ENCODE measurements at regions not wholly inside any gene's neighbourhood (a gene's known extent, or its start where the extent isn't known, plus 50 kb on each side); places are given as distances from the start of the nearest gene placed in this dataset.
"Not testable (repeated sequence)": the region's sequence is repeated elsewhere in the genome, so short reads cannot be mapped to it uniquely, and the experiment has no call there.

DNA sequence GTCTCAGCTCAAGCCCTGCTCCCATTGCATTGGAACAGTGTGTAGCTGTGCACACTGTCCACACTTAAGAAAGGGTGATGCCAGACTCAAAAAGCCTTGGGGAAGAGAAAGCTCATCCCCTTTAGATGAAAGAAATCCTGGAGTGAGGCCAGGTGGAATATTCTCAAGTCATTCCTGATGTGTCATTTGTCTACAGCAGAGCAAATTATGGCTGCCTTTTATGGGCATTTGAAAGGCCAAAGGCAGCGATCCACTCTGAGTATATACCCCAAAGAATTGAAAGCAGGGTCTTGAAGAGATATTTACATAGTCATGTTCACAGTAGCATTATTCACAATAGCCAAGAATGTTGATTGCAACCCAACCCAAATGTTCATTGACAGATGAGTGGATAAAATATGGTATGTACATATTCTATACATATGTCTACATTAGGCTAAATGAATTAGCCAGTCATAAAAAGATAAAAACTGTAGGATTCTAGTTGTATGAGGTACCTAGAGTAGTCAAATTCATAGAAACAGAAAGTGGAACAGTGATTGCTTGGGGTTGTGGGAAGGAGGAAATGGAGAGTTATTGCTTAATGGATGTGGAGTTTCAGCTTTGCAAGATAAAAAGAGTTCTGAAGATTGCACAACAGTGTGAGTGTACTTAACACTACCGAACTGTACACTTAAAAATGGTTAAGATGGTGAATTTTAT is 214.9 kb downstream of the KCNRG start:
- DNase-seq (ENCODE audit: low read depth in 2 of 2) = no peak

DNA sequence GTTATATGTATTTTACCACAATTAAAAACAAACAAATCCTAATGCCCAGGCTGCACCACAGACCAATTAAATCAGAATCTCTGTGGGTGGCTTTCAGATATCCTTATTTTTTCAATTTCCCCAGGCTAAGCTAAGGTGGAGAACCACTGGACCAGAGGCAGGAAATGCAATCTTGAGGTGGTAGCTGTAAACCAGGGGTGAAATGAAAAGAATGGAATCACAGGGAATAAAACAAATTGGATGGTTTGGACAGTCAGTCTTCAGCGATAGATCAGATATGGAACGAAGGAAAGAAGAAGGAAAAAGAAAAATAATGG is 215.4 kb downstream of the KCNRG start:
- no peak for DNase-seq (ENCODE audit: low read depth in 2 of 2)

DNA sequence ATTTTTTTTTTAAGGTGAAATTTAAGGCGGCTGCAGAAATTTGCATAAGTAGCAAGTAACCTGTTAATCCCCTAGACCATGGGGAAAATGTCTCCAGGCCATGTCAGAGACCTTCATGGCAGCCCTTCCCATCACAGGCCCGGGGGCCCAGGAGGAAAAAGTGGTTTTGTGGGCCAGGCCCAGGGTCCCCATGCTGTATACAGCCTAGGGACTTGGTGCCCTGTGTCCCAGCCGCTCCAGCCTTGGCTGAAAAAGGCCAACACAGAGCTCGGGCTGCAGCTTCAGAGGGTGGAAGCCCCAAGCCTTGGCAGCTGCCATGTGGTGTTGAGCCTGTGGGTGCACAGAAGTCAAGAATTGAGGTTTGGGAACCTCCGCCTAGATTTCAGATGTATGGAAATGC is 218.3 kb downstream of the KCNRG start:
- not testable (repeated sequence) for DNase-seq (ENCODE audit: low read depth in 2 of 2)

DNA sequence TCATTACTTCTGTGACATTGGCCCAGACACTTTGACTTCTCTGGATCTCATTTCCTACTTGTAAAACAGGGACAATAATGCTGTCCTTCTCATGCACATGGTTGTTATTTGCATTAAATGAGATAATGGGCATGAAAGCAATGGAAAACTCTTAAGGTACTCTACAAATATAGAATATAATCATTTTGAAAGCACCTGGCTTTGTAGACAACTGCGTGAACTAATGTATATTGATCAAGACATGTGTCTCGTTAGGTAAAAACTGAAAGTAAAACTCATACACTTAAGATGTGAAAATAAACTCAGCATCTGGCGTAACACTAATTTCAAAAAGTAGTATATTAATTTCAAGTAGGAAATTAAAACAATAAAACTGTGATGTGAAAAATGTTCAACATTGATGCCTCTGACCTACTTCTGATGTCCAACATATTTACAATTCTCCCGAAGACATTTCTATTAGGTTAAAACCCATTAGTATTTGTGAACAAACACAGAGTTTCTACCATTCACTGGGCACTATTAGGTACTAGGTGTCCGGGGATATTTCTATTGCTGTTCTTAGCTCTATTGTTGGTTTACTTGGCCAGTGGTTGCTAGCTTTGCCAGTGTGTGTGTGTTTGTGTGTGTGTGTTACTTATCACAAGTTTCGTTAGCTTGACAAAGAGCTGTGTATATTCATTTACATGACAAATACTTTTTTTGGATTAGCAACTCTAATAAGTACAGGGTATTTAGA is 220.5 kb downstream of the KCNRG start:
- DNase-seq (ENCODE audit: low read depth in 2 of 2) = no peak

DNA sequence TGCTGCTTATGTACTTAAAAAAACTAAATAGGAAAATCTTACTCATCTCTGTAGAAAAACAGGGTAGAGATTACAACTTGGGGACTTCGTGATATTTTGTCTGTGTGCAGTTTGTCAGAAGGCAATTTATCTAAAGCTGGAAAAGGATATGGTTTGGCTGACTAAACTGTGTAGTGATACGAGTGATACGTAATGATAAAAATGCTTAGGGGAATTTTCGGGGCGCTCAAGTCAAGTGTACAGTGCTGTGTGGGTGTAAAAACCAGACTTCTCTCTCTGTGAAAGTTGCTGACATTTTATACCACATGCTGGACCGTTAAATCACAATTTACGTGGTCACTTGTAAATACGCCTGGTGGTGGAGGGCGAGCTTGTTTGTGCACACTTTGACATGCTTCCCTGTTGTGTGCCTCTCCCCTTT is 221.7 kb downstream of the KCNRG start:
- no peak for DNase-seq (ENCODE audit: low read depth in 2 of 2)

DNA sequence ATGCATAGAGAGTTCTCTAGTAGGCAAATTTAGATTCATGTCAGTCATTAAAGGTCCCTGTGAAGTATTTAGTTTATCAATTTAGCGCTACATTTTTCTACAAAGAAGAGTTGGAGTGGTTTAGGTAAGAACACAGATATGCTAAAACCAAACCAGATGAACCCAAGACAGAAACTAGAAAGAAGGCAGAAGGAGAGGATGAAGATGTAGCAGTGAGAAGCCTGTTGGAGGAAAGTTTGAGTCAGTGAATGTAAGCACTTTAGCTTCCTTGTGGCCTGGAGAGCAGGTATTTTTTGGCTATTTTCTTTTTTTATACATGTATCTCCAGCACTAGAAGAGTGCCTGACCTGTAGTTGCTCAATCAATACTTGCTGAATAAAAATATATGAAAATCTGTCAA is 223.7 kb downstream of the KCNRG start:
- DNase-seq (ENCODE audit: low read depth in 2 of 2) = no peak

DNA sequence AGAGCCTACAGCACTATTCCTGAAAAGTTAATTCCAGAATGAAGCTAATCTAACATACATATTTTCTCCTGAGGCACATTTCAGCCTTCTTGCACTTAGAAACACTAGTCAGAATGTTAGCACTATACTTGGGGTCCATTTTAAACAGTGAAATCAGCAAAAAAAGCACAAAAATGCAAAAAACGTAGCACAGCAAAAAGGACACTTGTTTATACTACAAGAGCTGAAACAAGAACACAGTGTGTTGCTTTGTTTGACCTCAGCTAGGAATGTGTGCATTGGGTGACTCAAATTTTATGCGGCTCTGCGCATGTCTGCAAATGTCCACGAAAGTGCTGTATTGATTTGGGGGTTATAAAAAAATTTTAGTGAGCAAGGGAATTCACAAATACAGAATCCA is 226.2 kb downstream of the KCNRG start:
- no peak for DNase-seq (ENCODE audit: low read depth in 2 of 2)

DNA sequence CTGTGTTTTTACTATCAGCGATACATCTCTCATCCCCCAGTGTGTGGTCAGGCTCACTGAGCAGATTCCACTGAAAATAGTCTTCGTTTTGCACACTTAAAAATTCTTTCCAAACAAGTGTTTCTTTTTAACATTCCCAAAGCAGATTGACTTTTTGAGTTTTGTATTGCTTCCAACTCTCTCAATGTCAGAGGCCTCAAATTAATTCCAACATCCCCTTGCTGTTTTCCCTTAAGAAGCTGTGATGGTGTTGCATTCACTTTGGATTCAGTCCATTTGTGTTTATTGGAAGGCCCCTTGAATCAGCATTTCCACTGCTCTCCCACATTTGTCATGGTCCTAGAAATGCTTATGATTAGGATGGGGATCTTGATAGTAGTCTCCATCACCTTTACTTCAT is 228.7 kb downstream of the KCNRG start:
- DNase-seq (ENCODE audit: low read depth in 2 of 2) = no peak

DNA sequence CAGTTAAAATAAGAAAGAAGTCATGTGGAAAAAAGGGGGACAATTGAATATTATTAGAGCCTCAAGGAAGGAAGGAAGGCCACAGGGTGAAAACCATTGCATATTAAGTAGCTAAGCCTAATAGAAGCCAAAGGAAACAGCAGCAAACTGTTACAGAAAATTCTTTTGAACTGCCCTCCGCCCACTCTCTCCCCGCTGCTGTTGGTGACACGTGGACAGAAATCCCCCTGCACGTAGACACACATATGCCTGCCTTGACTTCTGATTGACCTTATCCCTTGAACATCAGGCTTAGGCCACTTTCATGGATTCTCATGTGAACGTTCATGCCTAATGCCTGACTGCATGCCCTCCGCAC is 229.1 kb downstream of the KCNRG start:
- no peak for DNase-seq (ENCODE audit: low read depth in 2 of 2)

DNA sequence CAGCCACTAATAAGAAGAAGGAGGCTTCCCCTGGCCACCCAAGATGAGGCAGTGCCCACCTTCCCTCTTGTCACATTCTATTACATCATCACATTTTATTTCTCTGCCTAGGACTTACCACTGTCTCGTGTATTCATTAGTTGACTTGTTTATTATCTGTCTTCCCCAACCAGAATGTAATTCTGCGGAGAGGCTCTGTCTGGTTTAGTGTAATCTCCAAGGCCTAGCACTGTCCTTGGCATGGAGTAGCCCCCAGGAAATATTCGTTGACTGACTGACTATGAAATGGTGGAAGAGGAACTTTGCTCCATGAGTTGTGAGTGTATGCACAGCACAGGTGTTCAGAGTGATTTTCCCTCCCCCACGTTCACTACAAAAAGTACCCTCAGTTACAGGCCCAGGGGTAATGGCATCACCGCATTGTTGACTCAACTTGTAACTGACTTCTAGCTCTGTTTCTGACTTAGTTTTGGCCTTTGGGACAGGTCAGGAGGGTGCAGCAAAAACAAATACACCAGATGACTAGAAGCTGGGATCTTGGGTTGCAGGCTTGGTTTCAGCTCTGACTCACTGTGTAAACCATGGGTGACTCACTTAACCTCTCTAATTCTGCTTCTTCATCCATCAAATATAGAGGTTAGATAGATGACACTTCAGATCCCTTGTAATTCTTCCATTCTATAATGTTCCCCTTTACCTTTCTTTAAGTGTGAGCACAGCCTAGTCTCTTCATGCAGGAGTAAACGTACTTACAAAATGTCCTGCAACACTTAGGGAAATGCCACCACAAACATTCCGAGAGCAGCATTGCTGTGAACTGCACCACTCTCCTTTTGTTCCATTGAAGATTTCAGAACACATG is 229.7 kb downstream of the KCNRG start:
- peak; percentile 19 to 23 for DNase-seq (ENCODE audit: low read depth in 2 of 2)

DNA sequence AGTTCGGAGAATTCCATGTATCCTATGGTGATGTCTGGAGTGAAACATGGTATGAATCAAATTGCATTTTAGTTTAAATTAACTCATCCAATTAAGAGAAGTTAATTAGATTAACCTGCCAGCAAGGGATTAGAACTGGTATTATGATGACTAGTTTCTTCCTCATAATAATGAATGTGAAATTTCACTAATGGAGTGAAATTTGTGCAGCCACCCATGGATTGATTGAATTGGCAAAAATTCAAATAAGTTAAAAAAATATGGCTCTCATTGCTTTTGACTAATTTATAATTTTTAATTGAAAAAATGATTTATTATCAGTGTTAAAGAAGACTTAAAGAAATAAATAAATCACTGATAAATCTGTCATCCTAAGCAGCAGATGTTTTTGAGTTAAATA is 232.0 kb downstream of the KCNRG start:
- no peak for DNase-seq (ENCODE audit: low read depth in 2 of 2)

DNA sequence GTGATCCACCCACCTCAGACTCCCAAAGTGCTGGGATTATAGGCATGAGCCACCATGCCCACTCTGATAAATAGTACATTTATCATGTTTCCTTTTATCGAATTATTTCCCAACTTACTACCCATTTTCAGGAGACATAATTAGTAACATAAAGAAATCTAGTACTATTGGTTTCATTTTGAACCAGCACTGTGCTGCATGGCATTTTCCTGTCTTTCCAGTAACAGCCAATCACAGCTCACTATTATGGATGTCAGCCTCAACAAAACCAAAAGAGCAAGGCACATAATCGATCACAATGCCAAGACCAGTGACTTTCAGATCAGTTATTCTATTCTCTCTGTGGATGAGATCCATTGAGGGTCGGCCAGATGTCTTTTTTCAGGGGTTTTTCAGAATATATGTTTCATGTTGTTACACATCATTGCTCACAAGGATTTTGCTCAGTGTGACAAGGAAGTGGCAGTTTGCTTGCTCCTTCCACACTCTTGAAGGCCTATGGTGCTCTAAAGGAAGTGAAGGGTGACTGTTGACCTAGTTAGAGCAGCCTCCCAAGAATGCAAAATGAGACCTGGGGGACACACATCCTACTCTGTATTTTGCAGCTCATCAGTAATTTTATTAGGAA is 233.4 kb downstream of the KCNRG start:
- no peak for DNase-seq (ENCODE audit: low read depth in 2 of 2)

DNA sequence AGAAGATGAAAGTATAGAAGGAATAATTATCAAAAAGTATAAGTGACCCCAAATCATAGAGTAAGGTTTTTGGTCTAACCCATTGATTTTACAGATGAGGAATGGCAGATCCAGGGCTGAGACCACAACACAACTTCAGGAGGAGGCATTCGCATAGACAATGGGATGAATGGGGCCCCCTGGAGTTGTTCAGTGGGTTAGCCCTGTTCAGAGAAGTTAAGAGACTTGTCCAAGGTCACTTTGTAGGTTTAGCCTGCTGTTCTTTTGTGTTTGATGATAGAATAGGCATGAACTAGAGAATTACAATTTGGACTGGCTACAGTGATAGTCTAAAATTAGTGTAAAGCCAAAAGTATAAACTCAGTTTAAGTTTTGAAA is 233.9 kb downstream of the KCNRG start:
- no peak for DNase-seq (ENCODE audit: low read depth in 2 of 2)

DNA sequence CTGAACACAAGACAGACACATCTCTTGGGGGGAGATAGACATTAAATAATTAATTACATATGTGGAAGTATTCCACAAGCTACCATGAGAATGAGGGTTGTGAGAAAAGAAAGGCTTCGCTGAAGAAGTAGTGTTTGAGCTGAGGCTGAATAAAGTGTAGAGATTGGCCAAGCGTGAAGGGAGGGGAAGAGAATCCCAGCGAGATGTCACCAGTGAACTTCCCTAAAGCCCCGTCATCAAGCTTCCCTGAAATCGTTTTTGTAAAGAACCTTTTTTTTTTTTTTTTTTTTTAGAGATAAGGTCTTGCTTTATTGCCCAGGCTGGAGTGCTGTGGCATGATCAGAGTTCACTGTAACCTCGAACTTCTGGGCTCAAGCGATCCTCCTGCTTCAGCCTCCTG is 235.2 kb downstream of the KCNRG start:
- no peak for DNase-seq (ENCODE audit: low read depth in 2 of 2)

DNA sequence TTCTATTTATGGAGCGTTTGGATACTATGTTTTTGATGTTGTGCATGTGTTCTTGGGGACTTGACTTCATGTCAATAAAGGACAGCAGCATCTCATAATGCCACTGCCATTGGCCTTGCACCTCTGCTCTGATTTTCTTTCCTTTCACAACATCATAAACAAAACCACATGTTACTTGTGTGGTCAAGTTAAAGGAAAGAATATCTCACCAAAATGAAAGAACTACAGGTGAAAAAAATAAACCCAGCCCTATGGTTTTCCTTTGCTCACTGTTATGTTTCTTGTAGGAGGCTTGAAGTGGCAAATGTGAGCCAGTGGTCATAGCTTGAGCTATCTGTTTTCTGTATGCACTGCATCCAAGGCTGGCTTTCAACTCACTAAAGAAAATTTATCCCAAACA is 240.4 kb downstream of the KCNRG start:
- DNase-seq (ENCODE audit: low read depth in 2 of 2) = no peak

DNA sequence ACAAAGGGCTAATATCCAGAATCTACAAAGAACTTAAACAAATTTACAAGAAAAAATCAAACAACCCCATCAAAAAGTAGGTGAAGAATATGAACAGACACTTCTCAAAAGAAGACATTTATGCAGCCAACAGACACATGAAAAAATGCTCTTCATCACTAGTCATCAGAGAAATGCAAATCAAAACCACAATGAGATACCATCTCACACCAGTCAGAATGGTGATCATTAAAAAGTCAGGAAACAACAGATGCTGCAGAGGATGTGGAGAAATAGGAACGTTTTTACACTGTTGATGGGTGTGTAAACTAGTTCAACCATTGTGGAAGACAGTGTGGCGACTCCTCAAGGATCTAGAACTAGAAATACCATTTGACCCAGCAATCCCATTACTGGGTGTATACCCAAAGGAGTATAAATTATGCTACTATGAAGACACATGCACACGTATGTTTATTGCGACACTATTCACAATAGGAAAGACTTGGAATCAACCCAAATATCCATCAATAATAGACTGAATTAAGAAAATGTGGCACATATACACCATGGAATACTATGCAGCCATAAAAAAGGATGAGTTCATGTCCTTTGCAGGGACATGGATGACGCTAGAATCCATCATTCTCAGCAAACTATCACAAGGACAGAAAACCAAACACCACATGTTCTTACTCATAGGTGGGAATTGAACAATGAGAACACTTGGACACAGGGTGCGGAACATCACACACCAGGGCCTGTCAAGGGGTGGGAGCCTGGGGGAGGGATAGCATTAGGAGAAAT is 241.5 kb downstream of the KCNRG start:
- DNase-seq (ENCODE audit: low read depth in 2 of 2) = not testable (repeated sequence)

DNA sequence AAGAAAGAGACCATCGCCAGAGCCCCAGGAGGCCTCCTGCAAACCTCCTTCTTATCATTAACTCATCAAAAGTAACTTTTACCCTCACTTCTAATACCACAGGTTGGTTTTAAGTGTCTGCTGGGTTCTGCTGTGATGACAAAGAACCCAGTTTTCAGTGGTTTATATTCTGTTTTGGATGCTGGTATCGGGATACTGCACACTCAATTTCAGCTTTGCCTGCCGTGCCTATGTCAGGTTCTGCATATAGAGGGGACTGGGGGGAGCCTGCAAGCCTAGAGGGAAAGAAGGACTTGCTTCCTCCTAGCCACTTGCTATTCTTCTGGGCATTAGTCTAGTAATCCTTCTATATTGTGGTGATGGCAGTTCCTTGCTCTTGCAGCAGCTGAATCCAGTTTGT is 242.4 kb downstream of the KCNRG start:
- DNase-seq (ENCODE audit: low read depth in 2 of 2) = no peak

DNA sequence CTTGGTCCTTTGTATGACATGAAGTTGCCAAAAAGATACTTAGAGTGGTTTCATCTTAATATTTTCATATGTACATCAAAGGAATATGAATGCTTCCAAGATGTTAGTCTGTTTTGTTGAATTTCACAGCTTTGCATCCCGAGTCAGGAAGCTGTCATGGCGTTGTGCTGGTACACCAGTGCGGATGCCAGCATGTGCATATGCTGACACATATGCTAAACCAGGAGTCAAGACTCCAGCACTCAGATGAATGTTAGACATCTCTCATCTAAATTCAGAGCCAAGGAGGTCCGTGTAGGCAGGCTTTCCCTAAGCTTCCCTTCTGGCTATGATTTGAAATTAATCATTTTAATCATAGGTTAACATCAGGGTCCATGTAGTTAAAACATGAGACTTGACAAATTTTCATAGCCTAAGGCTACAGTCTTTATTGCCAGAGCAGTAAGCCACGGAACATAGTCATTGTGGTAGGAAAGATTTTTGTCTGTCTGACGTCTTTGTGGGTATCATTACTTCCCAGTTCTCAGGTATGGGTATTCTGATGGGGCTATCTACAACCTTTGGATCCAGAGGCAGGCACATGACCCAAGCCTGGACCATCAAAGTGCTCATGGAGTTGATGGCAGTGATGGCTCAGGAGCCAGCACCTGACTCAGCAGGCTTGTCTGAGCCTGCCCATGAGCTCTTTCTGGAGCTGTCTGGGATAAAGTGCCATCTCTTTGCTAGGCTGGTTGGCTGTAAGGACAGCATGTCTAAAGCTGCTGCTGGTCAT is 246.1 kb downstream of the KCNRG start:
- no peak for DNase-seq (ENCODE audit: low read depth in 2 of 2)

DNA sequence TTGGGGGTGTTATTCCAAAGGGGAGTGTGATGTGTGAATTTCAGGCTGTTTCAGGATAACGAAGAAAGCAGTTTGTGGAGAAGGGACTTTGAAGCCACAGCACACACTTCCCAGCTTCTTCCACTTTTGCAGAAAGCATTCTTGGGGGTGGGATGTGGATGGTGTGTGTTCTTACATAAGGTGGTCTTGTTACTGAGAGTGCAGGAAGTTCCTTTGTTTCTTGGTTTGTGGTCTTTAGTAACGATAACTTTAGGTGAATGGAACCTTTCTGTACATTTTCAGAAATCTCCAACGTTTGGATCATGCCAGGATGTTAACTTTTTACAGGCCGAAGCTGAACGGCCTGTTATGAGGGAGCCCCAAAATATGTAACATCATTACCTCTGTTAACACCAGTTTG is 251.8 kb downstream of the KCNRG start:
- DNase-seq (ENCODE audit: low read depth in 2 of 2) = no peak

DNA sequence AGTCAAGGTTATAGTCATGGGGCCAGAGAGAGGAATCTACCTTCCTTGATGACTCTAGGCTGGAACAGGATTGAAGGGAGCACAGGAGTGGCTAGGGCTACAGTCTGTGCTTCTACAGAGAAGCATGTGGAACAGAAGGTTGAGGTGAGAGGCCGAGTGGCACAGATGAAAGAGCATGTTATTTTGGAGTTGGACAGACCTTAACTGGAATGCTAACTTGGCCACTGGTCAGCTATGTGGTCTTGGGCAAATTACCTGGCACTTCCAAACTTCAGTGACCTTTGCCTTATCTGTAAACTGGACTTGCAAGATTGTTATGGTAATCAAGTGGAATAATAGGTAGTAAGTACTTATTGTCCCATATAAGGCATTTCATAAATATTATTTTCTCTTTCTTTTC is 252.7 kb downstream of the KCNRG start:
- no peak for DNase-seq (ENCODE audit: low read depth in 2 of 2)

DNA sequence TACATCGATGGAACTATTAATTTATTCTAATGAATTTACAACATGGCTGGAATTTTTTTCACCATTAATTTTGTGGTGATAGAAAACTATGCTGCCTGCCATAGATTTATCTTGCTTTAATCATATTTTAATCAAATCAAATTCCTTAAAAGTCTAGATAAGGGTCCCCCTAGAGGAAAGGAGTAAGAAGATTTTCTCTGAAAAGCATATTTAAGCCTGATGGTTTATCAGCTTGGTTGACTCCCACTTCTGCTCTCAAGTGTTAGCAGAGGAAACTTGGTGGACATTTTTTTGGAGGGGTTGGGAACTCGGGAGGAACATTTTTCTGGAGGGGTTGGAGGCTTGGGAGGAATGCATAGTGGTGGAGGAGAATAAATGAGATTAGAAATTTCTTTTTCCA is 253.3 kb downstream of the KCNRG start:
- DNase-seq (ENCODE audit: low read depth in 2 of 2) = no peak
